HG02973 (cell line): ENCODE measurements at regions not wholly inside any gene's neighbourhood (a gene's known extent, or its start where the extent isn't known, plus 50 kb on each side); places are given as distances from the start of the nearest gene placed in this dataset.
A peak's percentile ranks its signal among the peaks of the same experiment; 100 is the strongest.
"Not testable (repeated sequence)": the region's sequence is repeated elsewhere in the genome, so short reads cannot be mapped to it uniquely, and the experiment has no call there.

Experiments
- ATAC-seq: cut with Tn5 transposase; IDR thresholded peaks from one replicate; pipeline ENCODE4 v1.9.1; 2021; ENCODE audit warnings: moderate library complexity; ENCODE audit not compliant: unreplicated experiment

DNA sequence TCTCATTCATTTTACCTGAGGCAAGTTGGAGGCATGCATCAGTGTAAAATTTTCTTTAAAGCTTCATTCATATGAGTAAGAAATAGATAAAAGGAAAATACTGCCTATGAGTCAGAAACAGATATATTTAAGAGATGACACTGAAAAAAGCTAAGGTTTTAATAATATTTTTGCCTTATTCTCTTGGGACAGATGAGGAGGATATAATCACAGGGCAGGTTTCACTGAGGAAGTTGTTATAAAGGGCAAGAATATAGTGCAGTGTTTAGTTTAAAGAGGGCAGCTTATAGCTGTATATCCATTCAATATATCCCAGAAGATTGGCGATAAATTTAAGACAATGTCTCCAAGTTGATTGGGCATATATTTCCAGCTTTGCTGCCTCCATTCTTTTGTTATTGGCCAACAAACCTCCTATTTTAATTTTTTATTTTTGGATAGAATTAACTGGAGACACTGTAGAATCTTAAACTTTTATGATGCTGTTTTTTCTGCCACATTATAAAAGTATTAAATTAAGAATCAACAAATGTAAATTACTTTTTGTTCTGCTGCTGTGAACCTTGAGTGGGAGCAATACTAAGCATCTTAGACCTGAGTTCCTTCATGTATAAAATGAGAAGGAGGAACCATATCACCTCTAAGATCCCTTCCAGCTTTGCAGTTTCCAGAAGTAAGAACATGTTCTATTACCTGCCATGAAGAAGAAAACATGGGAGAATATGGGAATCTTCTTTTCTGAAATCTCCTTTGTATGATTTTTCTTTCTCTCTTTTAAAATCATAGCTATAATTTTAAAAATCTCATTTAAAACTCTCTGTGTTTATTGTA, 171.6 kb downstream of the S1PR1 start:
- peak; percentile 14 for ATAC-seq

DNA sequence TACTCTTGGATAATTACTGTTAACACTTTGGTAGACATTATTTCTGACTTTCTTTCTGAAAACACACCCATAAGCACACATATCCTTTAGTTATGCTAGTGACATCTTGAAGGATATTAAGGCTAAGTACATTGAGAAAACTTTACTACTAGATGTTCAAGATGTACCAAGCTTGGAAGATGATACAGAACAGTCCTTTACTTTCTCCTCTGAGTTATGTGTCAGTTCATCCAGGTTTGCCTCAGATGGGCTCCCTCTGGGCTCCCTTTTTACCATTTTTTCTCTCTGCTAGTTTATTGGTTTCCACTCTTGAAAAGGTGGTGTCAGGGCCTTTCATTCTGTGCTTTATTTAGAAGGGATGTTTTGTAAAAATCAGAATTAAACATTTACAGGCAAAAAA, 172.3 kb downstream of the S1PR1 start:
- no peak for ATAC-seq

DNA sequence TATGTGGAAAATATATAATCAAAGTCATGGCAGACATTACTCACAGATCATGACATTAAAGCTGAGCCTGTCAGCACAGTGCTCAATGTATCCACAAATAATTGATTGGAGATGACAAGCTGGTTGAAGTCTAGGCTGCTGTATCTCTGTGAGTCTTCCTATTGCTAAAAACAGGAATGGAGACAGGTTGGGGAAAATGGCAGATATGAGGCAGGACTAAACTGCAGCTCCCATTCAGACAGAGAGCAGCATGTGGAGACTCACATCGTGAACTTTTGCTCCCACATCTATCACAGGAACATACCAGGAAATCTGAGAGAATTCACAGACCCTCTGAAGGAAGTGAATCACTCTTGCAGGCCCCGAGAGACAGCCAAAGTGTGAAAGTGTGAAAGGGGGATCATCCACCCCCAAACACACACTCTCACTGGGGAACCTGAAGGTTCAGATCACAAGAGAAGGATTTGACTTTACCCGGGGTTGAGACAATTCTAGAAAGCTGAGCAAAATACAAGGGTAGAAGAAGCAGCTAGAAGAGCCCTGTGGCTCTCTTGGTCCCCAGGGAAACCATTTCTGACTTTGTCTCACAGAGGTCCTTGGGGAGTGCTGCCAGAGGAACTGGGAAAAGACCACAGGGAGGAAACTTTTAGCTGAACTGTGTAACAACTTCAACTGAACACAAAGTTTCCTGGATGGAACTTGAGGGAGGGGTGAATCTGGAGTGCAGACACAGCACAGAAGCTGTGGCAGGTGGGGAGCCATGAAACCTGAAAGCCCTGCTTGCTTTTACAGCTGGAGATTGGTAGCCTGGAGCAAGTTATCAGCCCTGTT, 173.4 kb downstream of the S1PR1 start:
- peak; percentile 43 for ATAC-seq

DNA sequence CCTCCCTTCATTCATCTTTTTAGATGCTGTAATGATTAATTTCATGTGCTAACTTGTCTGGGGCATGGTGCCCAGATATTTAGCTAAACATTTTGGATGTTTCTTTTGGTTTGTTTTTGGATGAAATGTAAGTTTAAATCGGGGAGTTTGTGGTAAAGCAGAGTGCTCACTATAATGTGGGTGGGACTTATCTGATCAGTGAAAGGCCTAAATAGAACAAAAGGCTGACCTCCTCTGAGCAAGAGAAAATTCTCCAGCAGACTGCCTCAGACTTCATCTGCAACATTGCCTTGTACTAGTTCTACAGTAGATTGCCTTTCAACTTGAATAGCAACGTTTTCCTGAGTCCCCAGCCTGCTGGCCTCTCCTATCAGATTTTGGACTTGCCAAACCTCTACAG, 183.6 kb downstream of the S1PR1 start:
- no peak for ATAC-seq

DNA sequence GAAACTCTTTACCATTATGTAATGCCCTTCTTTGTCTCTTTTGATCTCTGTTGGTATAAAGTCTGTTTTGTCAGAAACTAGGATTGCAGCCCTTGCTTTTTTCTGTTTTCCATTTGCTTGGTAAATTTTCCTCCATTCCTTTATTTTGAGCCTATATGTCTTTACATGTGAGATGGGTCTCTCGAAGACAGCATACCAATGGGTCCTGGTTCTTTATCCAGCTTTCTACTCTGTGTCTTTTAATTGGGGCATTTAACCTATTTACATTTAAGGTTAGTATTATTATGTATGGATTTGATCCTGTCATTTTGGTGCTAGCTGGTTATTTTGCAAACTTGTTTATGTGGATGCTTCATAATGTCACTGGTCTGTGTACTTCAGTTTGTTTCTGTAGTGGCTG, 191.3 kb downstream of the S1PR1 start:
- not testable (repeated sequence) for ATAC-seq

DNA sequence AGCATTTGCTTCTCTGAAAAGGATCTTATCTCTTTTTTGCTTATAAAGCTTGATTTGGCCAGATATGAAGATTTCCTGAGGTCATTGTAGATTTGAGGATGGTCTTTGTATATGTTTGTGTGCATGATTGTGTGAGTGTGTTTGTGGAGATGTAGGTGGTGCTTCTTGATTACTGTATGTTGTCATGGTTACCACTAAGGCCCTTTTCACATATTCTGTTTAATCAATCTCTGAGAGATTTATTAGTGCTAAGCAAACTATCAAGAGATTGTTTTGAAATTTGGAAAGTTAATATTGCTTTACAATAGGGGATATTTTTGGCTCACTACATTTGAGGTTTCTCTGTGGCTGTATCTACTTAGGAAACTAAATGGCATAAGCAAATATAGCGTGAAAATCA, 191.7 kb downstream of the S1PR1 start:
- ATAC-seq = no peak

DNA sequence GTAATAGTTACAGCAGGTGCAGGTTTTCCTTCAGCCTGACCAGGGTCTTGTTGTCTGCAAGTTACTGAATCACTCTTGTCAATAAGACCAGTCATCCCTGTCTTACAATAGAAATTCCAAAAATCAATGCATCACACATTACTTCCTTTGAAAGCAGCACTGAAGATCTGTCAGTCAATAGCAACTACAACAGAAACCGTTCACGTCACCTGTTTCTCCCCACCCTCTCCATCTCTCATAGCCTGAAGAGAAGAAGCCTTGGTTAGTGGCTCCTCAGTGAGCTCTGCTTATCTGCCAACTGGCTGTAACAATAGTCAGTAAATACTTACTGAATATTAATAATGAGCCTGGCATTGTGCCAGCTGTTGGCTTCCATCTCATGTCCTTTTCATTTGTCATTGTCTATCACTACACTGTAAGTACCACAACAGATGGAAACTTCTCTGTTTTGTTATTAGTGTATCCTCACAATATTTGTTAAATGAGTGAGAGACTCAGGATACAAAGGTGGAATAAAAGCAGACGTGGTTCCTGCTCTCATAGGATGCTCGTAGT, 195.2 kb downstream of the S1PR1 start:
- ATAC-seq = no peak

DNA sequence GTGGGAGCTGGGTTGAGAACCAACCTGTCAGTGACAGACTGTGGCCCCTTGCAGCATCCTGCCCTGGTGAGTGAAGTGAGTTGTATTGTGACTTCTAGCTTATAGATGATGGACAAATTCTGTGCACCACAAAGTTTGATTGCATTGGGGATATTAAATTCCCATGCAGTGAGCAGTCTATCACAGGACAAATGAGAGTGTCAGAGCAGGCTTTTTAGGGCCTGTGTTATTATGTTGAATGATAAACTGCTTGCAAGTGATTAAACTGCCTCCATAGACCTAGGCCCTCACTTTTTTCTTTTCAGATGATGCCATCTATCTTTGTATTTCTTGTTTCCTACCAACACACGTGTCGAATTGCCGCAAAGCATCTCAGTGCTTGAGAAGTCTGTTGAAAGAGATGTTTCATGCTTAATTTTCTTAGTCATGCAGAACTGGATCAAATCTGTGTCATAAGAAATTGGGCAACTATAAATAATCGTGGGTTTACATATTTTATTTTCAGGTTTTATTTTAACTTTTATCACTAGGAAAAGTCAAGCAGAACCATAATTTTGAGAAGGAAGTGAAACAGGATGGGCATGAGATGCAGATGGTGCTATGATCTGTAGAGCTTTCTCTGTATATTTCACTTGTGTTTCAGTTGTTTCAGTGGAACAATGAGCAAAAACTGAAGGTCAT, 199.2 kb downstream of the S1PR1 start:
- peak; percentile 69 for ATAC-seq

DNA sequence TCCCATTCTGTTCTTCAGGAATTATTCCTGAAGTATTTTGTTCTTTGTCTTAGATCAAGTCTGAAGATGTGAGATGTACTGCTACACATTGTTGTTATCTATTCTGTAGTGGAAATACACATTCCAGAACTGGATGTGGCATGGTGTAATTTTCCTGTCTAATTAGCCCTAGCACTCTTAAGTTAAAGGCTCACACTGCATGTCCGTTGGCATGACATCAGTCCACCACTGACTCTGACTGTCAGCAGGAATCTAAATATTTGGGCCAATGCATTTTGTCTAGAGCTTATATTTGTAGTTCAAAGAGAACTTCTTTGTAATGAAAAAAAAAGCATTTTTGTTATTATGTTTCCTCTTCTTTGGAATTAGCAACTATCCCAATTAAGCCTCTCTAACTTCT, 201.0 kb downstream of the S1PR1 start:
- ATAC-seq = no peak

DNA sequence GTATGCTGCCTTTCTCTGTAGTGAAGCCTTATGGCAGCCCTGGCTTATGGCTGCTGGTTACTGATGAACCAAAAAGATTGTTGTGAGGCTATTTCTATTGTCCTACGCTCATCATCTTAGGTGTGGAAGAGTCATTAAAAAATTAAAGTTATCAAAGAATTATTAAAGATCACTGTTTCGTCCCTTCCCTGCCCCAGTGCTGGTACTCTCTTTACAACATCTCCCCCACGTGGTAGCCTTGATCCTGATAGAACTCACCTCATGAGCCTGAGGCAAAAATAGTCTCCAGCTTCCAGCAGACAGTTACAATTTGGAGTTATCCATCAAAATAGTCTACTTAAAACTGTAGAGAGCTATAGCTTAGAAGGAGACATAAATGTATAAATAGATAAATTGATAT, 201.5 kb downstream of the S1PR1 start:
- peak; percentile 48 for ATAC-seq

DNA sequence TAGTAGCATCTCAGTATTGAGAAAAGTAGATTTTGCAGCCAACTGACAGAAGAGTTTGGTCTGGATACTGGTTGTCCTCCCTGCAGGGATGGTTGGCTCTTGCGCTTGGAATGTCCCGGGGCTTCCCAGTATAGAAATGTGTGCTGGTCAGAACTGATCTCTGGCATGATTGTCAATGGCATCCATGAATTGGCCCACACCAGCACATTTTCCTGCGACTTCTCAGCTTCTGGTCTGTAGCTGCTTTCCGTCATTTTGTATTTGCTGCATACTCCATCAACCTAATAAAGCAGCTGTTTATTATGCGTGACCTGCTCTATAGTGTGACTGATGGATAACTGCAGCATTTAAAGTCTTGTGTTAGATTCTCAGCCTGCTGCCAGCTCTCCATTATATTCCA, 203.7 kb downstream of the S1PR1 start:
- no peak for ATAC-seq

DNA sequence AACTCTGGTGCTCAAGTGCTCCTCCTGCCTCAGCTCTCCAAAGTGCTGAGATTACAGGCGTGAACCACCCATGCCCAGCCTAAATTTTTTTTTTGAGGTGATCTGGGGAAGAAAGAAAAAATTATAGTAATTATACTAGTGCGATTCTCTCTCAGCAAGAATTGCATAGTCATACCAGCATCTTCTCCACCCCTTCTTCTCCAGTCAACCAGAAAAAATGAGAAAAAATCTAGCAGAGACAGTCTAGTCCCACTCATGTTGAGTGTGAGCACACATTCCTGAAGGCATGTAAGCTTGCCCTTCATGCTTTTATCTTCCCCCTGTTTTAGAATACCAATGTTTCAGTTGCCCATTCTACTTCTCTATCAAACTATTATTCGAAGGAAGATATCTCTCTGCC, 207.6 kb downstream of the S1PR1 start:
- ATAC-seq = no peak

DNA sequence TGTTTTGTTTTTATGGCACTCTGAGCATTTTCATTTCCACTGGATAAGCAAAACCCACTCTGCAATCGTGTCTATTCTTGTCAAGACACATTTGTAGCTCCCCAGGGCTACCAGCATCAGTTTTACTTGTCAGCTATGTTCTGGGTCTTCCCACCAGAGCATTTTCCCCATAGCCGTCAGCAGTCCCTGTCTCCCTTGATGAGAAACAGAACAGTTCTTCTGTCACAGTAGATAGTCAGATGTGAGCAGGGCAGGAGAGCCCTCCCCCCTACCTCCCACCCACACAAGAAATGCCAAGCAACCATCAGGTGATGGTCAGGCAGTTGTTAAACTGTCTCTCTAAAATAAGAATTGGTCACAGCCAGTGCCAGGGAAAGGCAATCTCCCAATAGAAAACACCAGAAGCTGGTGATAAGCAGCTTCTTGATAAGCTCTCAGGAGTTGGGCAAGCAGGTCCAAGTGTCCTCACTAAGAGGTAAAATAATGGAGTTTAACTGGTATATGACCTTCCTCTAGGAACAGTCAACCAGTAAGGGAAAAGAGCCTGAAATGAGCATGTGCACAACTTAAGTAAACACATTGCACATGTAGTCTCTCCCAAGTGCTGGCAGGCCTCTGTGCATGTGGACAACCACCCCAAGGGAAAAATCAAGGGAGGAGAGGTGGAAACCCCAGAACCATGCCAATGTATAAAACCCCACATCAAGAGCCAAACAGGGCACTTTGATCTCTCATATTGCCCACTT, 208.2 kb downstream of the S1PR1 start:
- no peak for ATAC-seq

DNA sequence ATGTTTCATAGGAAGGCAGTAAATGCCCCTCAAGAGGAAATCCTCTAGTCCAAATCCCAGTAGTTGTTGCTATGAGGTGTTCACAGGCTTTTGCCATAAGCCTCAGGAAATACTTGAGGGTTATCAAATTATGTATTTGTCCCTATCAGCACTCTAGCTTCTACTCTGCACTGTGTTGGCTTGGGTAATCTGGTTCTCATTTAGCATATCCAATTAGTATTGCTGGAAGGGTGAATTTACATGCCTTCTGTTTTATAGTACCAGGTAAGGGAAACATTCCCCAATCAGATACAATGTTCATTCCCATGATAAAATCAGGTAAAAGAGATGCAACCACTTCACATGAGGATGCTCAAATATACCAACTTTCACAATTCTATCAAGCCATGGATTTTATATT, 211.2 kb downstream of the S1PR1 start:
- ATAC-seq = no peak

DNA sequence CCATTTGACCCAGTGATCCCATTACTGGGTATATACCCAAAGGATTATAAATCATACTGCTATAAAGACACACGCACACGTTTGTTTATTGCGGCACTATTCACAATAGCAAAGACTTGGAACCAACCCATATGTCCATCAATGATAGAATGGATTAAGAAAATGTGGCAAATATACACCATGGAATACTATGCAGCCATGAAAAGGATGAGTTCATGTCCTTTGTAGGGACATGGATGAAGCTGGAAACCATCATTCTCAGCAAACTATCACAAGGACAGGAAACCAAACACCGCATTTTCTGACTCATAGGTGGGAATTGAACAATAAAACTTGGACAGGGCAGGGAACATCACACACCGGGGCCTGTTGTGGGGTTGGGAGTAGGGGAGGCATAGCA, 213.9 kb downstream of the S1PR1 start:
- not testable (repeated sequence) for ATAC-seq

DNA sequence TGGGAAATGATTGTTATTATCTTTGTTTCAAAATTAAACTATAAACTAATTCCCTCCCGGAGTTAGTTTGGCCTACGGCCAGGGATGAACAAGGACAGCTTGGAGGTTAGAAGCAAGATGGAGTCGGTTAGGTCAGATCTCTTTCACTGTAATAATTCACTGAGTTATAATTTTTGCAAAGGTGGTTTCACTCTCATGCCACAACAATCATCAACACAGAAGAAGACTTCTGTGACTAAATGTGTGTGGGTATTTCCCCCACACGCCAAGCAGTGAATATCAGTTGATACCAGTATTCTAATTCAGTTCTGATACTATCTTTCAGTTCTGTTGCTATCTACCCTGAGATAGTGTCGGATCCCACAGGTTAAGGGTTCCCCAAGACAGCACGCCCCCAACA, 215.1 kb downstream of the S1PR1 start:
- peak; percentile 63 for ATAC-seq

DNA sequence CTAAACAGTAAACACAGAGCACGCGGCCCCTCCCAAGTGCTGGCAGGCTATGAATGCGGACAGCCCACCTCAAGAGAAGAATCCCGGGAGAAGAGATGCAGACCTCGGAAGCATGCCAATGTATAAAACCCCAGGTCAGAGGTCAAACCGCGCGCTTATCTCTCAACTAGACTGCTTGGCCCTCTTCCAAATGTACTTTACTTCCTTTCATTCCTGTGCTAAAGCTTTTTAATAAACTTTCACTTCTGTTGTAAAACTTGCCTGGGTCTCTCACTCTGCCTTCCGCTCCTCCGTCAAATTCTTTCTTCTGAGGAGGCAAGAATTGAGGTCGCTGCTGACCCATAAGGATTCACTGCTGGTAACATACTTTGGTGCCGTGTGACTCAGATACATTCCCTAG, 216.0 kb downstream of the S1PR1 start:
- no peak for ATAC-seq

DNA sequence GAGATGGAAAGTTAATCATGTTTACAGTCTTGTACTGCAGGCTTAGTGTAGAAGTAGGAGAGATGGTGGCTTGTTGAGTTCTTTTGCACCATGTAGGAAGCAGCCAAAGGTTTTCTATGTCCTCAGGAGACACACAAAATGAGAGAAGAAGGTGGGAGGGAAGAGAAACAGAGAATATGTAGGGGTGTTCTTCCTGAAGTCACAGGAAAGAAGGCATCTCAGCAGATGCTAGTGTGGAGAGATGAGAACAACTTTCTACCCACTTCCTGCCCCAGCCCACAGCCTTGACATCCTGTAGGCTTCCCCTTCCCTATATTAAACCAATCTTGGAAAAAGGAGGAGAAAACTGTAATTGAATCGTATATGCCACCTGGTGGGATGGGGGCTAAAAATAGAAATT, 217.0 kb downstream of the S1PR1 start:
- peak; percentile 54 for ATAC-seq

DNA sequence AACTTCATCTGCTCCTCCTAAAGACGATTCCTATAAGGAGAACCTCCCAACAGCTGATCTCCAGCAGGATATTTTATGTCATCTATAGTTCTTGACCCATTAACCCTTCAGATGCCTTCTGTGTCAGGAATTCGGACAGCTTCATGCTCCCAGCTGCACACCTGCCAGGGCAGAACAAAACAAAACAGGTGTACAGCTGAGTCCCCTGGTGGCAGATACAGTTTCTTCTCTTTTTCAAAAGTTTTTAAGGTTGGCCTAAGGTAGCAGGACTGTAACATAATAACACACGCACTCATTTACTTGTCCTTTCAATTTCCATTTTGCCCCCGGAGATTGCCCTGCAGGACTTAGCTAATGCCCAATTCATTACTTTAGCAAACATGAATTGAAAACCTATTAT, 218.3 kb downstream of the S1PR1 start:
- ATAC-seq = no peak

DNA sequence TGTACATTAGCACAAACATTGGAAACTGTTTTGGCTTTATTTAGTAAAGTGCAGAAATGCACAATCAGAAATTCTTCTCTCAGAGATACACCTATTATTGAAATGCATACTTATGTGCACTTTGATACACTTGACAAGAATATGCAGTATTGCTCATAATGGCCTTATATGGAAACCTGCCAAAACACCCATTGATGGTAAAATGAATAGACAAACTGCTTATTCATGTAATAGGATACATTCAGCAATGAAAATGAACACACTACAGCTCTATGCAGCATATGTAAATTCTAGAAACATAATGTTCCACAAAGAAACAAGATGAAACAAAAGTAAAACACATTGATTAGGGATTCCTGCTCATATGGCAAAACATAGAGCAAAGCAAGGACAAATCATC, 223.9 kb downstream of the S1PR1 start:
- ATAC-seq = no peak

DNA sequence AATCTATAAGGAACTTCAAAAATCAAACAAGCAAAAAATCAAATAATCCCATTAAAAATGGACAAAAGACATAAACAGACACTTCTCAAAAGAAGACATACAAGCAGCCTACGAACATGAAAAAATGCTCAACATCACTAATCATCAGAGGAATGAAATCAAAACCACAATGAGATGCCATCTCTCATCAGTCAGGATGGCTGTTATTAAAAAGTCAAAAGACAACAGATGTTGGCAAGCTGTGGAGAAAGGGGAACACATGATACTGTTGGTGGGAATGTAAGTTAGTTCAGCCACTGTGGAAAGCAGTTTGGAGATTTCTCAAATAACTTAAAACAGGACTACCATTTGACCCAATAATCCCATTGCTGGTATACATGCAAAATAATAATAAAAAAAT, 226.4 kb downstream of the S1PR1 start:
- no peak for ATAC-seq
